GM21515 (cell line): ENCODE measurements at regions not wholly inside any gene's neighbourhood (a gene's known extent, or its start where the extent isn't known, plus 50 kb on each side); places are given as distances from the start of the nearest gene placed in this dataset.

Experiments
- ATAC-seq: cut with Tn5 transposase; IDR thresholded peaks from one replicate; pipeline ENCODE4 v1.9.1; 2021; ENCODE audit not compliant: unreplicated experiment

DNA sequence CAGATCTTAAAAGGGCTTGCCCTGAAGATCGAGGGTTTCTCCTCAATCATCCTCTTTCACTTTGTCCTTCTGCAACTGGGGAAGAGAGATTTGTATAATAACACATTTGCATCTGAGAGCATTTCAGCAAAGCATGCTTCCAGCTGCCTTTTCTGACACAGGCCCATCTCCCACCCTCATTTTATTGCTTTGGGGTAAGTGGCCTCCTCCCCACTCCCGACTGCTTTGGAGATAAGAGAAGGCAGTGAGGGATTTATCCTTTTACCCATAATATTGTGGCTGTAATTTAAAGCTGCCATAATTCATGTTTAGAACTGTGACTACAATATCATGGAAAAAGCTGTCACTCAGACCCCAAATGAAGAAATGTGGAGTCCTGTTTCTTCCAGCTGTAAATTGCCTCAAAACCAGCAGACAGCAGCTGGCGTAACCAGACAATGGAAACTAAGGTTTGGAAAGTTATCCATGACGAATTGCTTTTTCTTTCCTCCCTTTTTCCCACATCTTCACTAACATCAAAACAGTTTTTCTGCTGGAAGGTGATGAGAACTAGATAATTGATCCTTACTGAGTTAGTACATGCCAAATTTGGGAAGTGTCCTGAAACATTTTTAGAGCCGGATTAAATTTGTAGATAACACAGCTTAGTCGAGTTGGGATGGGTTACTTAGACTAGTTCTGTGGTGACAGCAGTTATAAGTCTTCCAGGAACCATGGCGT lies 104.2 kb upstream of the PFN2 start:
- ATAC-seq = peak; percentile 59

DNA sequence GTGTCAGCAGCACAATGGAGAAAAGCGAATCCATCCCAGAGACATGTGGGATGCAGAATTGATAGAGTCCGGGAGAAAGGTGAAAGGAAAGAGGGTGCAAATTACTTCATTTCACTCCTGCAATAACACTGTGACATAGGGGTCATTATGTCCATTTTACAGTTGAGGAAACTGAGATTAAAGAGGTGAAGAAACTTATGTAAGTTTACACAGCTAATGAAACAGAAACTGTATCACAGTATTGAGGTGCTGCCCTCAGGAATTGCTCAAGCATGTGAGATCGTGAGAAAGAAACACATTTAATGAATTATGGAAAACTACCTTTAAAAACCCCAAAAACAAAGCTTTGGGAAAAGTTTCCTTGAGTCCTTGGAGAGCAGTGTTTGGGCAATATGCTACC lies 103.6 kb upstream of the PFN2 start:
- ATAC-seq = peak; percentile 65

DNA sequence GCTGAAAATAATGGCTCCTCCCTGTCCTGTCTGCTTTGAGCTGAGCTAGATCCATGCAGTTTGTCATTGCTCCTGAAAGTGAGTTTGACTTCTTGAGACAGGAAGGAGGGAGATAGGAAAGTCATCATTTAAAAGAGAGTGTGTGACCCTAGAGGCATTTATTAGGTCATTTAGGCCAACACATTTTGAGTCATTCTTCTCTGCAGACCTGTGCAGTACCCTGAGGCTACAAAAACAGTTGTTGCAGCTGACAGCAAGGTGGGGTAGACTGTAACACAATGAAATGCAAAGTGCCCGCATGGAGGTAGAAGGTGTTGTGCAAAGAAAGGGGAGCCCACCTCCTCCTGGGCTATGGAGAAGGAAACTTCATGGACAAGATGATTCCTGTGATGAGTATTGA lies 102.8 kb upstream of the PFN2 start:
- ATAC-seq = no peak

DNA sequence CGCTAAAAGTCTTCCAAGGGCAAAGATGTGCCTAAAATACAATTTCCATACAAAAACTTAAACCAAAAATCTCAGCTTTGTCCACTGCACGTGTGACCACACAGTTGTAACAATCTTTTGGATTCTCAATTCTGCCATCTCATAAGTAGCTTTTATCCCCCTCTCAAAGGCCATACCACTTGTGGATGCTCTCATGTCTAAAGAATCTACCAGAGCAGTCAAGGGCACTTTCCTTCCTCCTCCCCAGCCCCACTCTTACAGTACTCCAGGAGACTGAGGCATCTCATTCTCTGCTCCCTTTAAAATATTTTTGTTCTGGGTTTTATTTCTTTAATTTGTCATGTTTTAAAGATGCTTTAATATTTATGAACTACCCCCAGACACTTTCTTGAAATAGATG lies 102.3 kb upstream of the PFN2 start:
- no peak for ATAC-seq

DNA sequence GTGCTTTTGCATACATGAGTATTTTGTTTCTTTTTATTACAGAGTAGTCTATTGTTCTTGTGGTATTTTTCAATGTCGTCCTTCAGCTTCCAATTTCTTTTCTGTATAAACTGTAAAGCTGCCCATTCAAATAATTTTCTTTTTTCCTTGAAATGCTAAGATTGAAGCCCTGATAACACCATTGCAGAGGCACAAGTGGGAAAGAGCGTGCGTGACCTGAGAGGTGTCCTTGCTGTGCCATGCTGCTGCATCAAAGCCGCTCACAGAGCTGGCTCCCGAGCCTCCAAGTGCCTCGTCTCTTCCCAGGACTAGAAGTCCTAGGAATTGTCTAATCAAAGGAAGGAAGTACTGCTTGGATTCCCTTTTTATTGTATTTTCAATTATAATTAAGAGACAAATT lies 101.9 kb upstream of the PFN2 start:
- no peak for ATAC-seq

DNA sequence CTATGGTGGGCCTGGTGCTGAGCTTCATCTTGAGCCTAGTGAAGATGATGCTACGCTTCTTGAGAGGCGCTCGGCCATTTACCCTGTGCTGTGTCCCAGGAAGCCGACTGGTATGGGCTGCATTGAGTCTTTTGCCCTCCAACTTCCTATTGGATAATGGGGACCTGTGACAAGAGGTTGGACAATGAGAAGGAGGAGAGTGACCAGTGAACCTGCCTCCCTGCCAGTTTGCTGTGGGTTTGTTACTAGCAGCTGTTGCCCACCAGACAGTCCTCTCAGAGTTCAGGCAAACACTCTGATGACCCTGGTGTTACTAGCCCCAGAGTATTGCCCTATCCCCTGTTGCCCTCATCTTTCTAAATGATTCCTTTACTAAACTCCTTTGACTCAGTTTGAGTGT lies 99.6 kb upstream of the PFN2 start:
- ATAC-seq = no peak

DNA sequence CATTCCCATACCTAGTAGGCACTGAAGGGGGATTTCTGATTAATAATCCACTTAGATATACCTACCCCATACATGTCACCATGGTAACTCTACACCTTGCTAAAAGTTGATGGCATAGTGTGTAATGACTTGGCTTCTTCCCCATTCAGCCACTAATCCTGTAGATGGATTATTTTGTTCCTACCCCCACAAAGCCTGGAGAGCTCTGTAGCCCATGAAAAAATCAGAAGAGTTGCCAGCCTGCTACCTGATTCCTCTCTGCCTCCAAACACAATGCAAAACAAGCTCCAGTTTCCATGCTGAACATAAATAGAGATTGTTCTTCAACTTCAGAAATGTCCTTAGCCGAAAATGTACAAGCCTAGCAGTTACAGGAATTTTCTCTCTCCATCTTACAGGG lies 98.9 kb upstream of the PFN2 start:
- no peak for ATAC-seq

DNA sequence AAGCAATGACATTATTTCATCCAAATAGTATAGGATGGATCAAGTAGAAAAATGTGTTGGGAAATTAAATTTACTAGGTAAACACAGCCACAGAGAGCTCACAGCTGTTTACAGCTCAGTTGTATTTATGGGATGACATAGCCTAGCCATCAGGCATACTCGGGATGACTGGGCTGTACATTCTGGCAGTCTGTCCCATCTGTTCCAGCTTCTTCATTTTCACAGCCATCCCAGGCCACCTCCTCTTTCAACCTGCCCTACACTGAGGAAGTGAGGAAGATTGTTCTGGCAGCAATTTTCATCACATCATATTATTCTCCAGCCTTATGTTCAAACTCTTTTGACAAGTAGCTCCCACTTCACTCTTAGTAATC lies 98.4 kb upstream of the PFN2 start:
- ATAC-seq = no peak

DNA sequence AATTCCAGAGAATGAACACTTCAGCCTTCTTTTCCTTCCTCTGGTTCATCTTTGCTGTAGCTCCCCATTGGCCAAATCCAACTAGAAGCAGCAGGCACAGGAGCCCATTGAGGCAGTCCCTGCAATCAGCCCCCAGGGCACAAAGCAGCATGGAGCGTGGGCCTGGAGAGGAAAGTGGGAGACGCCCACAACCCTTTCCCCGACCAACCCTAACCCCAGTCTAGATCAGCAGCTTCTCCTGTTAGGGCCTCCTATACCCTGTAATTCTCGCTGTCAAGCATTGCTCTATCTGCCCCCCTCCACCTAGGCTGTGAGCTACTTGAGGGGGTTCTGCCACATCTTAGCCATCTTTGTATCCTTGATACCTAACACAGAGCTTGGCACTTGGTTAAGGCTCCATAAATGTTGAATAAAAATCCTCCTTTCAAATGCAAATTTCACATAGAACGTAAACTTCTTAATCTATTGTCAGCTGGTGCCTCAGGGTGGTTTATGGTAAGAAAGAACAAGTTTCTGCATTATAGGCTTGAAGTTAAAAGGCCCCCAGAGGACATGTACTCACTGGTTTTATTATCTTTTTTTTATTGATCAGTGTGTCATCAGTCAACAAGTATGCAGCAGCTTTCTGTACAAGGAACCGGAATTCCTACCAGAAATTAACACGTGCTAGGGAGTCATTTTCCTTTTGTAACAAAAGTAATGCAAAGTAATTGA lies 97.9 kb upstream of the PFN2 start:
- no peak for ATAC-seq

DNA sequence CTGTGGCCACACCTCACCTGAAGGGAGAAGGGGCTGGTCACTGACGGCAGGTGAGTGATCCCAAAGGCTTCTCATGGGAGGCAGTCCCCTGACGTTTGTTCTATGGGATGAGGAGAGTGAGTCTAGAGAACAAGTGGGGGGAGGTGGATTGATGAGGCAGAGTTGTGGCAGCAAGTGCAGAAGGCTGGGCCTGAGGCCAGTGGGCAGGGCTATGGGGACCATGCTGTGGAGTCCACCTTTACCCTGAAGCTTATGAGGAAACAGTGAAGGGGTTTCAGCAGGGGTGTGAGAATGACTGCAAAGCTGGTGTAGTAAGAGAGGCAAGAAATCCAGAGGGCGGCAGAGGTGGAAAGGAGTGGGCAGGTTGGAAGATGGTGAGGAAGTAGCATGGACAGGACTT lies 96.9 kb upstream of the PFN2 start:
- ATAC-seq = no peak

DNA sequence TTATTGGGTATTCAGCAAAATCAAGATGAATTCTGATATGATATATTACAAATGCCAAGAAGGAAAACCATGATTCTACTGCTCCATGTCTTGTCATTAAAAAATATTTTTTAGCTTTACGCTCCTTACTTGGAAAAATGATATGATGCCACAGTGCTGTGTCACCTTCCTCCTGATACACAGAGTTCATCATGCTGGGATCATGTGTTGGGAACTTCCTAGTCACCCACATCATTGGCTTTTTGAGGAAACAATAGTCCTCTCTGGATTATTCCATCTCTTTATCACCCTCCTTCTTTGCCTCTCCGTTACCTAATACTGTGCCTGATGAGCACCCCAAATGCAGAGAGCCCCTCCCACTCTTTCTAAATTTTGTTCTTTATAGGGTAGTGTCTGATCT lies 94.3 kb upstream of the PFN2 start:
- no peak for ATAC-seq

DNA sequence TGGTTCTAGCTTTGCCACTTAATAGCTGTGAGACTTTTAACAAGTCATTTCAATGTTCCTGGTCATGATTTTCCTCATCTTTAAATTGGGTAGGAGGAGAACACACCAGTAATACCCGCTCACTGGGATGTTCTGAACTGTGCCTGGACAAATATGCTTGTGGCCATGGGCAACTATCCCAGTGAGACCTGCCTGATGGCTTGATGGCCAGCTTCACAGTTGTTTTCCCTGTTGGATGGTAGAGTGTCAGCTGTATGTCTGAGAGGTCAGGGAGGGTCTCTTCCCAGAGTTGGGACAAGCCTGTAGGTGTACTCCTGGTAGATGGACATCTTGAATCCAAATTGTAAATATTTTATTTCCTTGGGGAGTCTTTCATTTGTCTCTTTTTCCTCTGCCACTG lies 92.5 kb upstream of the PFN2 start:
- no peak for ATAC-seq

DNA sequence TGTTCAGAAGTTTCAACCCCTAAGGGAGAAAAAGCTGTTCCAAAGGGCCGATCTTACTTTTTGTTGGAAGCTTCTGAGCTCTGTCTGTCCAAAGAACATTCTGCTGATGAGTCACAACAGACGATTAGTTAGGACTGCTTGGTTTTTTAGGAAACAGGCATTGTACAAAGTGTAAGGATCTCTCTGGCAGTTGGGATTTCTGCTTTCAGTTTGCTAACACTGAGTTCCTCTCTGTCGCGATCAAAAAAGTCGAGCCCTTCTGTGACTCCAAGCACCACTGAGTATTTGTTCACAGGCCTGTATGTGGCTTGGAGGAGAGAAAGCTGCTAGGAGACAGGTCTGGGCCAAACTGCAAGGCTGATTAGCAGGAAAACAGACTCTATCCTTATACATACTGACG lies 91.8 kb upstream of the PFN2 start:
- ATAC-seq = no peak

DNA sequence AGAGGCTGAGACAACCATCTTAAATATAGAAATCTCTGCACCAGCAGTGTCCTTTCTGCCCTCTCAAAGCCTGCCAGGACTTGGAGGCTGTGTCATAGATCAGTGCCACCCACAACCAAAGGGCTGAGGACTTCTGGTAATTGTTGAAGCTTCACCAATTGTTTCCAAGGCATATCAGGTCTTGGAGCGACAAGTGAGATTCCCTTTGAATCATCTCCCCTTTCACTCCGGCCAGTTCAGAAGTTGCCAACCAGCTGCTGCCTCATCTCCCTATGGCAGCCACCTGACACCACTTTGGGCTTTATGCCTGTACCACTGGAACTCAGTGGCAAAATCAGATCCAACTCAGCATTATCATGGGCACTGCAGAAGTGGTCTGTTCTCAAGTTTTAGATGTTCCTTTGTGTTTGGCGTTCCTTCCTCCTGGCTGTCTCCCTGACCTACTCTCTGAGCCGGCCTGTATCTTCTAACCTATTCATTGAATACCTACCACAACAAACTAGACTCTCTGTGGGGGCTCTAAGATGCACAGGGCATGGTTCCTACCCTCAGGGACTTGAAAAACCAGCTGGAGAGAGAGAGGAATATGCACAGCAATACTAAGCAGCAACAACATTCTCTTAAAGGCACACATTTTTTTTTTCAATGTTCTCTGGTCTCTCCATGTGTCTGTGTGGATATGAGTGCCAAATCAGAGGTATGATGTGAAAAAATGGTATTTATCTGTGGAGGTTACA lies 90.8 kb upstream of the PFN2 start:
- ATAC-seq = no peak

DNA sequence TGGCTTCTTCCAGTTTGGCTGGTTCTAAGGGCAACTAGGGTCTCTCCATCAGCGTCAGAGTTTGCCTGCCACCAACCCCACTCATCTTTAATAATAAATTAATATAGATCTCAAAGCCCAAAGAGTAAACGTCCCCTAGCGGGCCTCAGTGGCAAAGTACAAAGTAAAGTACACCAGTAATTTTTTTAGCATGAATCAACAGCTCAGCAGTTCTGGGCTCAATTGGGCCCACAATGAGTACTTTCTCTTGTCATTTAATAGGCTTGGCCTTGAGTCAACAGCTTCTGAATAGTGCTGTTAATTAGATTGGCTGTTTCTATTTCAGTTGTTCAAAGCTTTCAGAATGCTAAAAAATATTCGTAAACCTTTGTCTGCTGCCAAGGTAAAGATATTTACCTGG lies 89.0 kb upstream of the PFN2 start:
- ATAC-seq = no peak

DNA sequence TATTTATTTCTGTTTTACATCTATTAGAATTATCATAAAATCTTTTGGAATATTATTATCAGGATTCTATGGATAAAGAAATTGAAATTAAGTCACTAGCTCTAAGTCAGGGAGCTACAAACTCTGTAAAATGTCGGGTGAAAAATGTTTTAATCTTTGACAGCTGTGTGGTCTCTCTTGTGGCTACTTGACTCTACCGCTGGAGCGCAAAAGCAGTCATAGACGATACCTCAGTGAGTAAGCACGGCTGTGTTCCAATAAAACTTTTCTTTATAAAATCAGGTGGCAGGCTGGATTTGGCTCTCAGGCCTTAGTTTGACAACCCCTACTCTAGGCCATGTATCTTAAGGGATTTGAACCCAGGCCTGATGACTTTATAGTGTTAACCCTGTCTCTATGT lies 88.5 kb upstream of the PFN2 start:
- ATAC-seq = no peak

DNA sequence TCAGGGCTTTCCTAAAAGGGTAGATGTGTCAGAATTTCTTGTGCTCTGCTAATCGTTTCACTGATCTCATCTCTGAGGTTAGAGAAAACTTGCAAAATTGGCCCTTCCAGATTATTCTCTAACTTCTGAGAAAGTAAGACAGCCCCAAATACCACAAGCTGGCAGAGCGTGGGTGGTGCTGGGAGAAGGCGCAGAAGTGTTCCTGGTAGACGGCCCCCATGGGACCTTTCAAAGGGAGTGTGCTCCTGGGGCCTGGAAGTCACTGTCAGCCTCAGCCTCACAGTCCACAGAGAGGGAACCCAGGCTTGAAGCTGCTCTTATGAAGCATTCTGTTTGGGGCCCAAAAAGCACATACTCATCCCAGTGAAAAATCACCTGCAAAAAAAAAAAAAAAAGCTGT lies 86.5 kb upstream of the PFN2 start:
- ATAC-seq = no peak

DNA sequence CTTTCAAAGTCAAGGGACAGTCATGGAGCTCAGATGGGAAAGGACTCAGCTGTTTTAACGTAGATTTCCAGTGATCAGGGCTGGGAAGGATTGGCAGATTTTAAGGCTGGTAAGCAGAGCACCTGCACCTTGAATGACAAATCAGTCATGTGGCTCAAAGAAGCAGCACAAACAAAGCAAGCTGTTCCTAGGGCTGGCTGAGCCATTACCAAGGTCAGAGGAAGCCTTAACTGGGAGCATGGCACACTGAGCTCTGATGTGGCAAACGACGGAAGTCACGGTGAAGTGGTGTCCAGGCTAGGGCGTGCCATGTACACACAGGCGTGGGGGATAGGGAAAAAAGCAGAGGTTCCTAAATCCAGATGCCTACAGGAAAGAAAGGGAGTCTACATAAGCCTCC lies 84.6 kb upstream of the PFN2 start:
- no peak for ATAC-seq

DNA sequence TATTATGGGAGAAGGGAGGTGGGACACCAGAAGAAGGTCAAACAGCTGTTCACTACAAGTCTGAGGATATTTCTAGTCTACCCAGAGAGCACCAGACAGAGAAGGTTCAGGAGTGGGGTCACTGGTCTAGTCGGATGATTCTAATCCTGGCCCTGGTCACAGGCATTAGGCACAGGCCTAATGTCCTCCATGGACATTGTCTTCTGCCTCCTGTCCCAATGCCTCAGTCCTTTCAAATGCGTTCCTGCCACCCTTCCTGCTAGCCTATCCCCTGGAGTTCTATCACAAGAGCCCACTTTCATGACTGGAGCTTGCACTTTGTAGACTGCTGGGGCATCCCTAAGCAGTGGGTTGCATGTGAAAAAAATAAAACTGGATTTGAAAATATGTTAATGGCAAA lies 83.9 kb upstream of the PFN2 start:
- no peak for ATAC-seq

DNA sequence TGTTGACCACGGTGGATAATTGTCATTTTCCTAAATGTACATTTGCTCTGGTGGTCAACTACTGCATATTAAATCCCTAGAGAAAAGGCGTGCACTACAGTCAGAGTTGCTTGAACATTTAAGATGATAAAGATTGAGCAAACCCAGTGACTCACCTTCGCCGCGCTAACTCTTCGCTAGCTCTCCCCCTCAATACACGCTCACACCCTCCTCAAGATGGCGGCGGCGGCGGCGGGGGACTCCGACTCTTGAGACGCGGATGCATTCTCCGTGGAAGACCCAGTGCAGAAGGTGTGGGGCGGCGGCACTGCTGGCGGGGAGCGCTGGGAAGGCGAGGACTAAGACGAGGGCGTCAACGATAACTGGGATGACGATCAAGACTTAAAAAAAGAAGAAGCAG lies 79.8 kb upstream of the PFN2 start:
- no peak for ATAC-seq

DNA sequence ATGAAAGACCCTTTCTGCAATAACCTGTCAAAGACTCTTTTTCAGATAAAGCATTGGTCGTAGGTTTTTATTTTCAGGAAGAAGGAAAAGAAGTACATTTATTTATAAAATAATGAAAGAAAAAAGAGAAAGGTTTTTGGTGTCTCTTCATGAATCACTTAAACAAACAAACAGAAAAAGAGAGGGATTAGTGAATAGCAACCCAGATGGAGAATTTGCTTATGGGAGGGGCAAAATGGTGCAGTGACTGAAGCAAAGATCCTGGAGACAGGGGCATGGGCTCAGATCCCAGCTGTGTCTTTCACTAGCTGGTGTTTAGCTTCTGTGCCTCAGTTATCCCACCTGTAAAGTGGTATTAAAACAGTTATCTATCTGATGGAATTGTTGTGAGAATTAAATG lies 78.6 kb upstream of the PFN2 start:
- ATAC-seq = no peak

DNA sequence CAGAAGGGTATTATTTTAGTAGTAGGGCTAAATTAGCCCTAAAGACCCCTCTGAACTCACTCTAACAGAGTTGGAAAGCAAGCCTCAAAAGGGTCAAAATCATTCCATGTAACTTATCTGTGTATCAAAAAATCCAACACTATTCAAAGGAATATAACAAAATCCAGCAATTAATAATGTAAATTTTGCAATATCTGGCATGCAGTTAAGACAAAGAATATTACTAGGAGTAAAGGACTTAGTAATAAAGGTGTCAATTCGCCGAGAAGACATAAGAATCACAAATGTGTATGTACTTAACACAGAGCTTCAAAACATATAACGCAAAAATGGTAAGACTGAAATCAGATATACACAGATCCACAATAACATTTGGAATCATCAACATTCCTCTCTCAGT lies 71.2 kb upstream of the PFN2 start:
- no peak for ATAC-seq
